ENCODE measurements at regions not wholly inside any gene's neighbourhood (a gene's known extent, or its start where the extent isn't known, plus 50 kb on each side); places are given as distances from the start of the nearest gene placed in this dataset.

GRCh38 chr15:96600350-96600749 lies 269.9 kb downstream of the NR2F2 start:
- no peak for TF ChIP-seq CTCF (IDR thresholded peaks at IDR 0.05)
- TF ChIP-seq POLR2A (IDR thresholded peaks at IDR 0.05) = no peak

Measured in heart left ventricle (tissue), 13 donors.